Activated T-cell treated with anti-CD3 and anti-CD28 coated beads for 24 hours (primary cell): ENCODE measurements at regions not wholly inside any gene's neighbourhood (a gene's known extent, or its start where the extent isn't known, plus 50 kb on each side); places are given as distances from the start of the nearest gene placed in this dataset.
"Not testable (repeated sequence)": the region's sequence is repeated elsewhere in the genome, so short reads cannot be mapped to it uniquely, and the experiment has no call there.

ENCODE experiments used
- DNase-seq: peaks from one replicate; pipeline ENCODE4 v3.0.0-alpha.2; 2020; ENCODE audit warnings: low read depth

DNA sequence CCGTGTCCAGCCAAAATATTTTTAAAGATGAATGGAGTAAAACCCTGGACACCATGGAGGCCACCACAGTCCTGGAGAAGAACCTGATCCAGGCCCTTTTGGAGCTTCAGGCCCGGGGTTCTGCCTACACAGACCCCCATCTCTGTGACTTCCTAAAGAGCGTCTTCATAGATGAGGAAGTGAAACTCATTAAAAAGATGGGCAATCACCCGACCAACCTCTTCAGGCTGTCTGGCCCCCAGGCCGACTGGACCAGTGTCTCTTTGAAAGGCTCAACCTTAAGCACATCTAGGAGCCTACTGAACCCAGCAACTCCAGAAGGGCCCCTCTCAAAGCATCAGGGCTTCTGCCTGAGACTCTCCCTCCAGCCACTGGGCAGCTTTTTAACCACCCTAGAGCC lies 107.9 kb upstream of the FAM174B start:
- DNase-seq: no peak

DNA sequence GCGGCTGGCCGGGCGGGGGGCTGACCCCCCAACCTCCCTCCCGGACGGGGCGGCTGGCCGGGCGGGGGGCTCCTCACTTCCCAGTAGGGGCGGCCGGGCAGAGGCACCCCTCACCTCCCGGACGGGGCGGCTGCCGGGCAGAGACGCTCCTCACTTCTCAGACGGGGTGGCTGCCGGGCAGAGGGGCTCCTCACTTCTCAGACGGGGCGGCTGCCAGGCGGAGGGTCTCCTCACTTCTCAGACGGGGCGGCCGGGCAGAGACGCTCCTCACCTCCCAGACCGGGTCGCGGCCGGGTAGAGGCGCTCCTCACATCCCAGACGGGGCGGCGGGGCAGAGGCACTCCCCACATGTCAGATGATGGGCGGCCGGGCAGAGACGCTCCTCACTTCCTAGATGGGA lies 112.6 kb upstream of the FAM174B start:
- DNase-seq: not testable (repeated sequence)

DNA sequence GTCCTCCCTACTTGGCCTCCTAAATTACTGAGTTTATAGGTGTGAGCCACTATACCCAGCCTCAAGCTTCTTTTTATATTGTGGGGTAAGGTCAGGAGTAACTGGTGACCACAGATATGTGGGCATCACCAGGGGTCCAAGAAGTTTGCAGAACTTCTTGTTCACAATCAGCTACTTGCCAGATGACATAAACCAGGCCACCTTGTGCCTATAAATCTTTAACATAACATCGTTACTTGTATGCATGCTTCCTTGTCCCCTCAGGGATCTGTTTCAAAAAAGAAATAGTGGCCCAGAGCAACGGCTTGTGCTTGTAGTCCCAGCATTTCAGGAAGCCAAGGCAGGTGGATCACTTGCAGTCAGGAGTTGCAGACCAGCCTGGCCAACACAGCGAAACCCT lies 115.1 kb upstream of the FAM174B start:
- DNase-seq: no peak

DNA sequence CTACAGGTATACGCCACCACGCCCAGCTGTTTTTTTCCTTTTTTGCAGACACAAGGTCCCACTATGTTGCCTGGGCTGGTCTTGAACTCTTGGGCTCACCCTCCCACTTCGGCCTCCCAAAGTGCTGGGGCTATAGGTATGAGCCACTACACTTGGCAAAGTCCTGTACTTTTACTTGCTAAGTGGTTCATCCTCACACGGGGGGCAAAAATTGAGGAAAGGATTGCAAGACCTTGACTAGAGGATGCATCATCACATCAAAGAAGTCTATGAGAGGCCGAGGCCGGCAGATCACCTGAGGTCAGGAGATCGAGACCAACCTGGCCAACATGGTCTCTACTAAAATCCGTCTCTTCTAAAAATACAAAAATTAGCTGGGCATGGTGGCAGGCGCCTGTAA lies 116.5 kb upstream of the FAM174B start:
- DNase-seq: no peak

DNA sequence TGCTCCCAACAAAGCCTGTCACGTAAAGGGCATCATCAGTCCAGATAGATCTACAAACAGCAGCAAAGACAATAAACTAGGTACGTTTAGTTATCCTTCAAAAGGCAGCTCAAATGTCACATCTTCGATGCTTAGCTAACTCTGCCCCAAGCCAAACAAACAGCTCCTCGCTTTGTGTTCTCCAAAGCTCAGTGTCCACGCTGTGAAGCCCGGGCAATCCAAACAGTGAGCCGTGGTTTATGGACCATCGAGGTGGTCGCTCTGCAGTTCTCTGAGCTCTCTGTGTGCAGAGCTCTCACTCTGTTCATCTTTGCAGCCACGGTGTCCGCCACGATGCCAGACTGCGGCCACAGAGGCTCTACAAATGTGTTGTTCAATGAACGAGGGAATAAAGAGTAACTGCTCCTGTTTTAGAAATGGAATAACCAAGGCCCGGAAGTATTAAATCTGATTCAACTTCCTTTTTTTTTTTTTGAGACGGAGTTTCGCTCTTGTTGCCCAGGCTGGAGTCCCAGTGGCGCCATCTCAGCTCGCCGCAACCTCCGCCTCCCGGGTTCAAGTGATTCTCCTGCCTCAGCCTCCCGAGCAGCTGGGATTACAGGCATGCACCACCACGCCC lies 117.2 kb upstream of the FAM174B start:
- no peak for DNase-seq

DNA sequence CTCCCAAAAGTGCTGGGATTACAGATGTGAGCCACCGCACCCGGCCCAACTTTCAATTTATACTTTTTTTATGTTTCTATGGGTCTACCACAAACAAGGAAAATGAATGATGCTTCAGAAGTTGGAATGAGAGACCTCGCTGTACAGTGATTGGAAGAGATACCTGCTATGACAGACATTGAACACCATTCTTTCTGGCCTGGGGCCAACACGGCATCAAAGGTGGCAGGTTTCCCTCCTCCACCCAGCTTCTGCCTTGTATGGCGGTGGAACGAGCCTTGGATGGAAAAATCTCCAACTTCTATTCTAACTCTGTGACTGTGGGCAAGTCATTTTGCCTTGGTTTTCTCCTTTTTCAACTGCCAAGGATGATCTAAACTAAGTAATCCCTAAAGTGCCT lies 117.8 kb upstream of the FAM174B start:
- DNase-seq: no peak

DNA sequence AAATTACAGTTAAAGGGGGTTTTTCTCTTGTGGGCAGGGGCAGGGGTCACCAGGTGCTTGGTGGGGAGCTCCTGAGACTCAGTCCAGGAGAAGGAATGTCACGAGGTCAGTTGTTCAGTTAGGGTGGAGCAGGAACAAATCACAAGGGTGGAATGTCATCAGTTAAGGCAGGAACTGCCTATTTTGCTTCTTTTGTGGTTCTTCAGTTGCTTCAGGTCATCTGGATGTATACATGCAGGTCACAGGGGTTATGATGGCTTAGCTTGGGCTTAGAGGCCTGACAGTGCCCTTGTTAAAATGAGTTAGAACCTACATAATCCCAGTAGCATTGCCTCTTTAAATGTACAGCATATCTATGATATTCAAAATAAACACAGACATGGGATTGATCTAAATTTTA lies 120.2 kb upstream of the CHD2 start:
- no peak for DNase-seq

DNA sequence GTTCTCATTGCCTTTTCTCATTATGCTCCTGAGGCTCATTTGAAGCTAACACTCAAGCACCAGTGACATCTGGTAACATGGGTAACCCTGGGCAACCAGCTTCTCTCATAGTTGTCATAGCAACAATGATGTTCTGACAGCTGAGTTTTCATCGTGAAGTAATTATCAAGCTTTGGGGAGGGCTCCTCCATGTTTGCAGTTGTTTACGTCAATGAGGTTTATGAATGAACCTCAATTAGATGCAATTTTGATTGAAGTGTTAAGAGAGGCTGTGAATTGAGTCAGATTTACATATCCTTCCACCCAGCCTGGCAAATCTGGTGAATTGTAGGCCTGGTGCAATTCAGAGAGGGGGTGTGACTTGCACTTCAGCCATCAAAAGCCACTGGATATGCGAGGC lies 119.3 kb upstream of the CHD2 start:
- DNase-seq: no peak

DNA sequence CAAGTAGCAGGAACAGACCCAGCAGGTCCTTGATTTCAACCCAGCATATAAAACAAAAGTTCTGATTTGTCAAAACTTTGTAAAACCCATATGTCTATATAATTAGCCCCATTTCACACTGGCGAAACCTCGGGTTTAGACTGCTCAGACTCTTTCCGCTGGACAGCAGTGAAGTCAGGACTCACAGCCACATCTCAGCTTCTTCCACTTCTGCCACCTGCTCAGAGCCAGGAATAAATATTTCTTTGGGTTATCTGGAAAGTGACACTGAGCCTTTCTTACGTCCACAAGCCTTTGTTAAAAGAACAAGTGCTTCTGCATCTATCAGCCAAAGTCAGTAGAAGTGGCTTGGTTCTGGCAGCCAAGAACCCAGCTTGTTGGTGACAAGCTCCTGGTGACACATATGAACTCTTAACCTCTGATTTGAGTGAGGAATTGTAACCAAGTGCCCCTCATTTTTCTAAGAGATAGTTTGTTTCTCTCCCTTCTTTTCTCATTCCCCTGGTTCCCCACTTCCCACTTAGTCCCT lies 118.1 kb upstream of the CHD2 start:
- DNase-seq: no peak

DNA sequence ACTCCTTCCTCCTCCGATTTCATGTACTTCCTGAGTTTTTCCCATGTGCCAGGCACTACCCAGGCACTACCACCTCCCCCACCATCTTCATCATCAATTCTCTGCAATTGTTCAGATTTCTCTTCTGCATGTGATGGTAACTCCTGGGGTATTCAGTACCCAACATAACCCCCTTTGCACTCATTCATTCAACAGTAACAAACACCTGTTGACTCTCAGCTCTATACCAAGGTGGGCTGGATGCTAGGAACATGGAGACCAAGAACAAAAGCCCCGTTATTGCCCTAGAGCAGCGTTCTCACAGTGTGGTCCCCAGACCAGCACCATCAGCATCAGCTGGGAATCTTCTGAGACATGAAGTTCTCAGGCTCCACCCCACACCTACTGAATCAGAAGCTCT lies 113.0 kb upstream of the CHD2 start:
- no peak for DNase-seq

DNA sequence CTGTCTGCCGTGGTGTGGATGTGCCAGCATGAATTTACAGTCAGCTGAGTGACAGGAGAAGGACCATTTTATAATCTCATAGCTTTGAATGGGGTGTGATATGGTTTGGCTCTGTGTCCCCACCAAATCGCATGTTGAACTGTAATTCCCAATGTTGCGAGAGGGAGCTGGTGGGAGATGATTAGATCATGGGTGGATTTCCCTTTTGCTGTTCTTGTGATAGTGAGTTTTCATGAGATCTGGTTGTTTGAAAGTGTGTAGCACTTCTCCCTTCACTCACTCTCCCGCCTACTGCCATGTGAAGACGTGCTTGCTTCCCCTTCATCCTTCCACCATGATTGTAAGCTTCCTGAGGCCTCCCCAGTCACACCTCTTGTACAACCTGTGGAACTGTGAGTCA lies 111.9 kb upstream of the CHD2 start:
- no peak for DNase-seq

DNA sequence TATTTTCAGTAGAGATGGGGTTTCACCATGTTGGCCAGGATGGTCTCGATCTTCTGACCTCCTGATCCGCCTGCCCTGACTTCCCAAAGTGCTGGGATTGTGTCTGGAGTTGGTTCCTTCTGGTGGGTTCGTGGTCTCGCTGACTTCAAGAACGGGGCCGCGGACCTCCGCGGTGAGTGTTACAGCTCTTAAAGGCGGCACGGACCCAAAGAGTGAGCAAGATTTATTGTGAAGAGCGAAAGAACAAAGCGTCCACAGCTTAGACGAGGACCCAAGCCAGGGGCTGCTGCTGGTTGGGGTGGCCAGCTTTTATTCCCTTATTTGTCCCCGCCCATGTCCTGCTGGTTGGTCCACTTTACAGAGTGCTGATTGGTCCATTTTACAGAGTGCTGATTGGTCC lies 111.3 kb upstream of the CHD2 start:
- not testable (repeated sequence) for DNase-seq

DNA sequence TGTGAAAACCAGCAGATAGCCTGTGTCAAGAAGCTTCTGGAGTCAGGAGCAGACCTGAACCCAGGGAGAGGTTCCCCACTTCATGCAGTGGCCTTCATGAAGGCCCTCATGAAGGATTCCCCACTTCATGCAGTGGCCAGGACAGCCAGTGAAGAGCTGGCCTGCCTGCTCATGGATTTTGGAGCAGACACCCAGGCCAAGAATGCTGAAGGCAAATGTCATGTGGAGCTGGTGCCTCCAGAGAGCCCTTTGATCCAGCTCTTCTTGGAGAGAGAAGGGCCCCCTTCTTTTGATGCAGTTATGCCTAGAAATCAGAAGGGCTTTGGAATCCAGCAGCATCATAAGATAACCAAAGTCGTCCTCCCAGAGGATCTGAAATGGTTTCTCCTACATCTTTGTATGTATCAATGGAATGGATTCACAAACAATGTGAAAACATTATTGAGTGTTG lies 103.9 kb upstream of the CHD2 start:
- no peak for DNase-seq

DNA sequence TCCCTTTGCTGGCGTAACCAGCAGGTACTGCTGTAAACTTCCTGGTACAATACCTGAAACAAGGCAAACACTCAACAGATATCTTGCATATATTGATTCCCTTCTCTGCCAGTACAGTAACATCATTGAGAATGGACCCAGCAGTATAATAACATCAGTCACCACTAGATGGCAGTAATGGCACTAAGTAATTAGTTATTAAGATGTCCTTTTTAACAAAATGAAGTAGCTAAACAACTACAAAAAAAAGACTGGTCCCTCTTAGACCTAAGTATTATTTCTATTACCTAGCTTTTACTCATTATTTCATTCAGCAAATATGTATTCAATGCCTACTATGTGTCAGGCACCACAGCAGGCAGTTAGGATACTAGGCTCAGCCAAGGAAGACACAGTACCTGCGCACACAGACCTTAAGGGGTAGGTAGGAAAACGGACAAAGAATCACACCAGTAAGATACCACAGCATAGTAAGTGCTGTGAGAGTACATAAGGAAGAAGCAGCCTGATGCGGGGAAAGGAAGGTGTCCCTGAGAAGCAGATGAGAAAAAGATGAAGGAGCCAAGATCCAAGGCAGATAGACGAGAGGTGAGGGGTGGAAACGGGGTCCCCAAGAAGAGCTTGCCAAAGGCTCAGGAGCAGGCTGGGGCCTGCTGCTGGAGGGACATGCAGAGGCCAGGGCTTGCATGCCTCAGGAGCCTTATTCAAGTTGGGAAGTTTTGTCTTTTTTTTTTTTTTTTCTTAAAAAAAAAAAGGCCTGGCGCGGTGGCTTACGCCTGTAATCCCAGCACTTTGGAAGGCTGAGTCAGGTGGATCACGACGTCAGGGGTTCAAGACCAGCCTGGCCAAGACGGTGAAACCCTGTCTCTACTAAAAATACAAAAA lies 102.7 kb upstream of the CHD2 start:
- DNase-seq: no peak

DNA sequence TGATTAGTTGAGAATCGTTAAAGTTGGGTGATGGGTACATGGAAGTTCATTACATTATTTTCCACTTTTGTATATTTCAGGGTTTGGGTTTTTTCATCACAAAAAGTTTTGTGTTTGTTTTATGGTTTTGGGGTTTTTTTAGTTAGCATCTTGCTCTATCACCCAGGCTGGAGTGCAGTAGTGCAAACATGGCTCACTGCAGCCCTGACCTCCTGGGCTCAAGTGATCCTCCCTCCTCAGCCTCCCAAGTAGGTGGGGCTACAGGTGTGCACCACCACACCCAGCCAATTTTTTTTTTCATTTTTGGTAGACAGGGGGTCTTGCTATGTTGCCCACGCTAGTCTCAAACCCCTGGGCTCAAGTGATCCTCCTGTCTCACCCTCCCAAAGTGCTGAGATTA lies 100.1 kb upstream of the CHD2 start:
- DNase-seq: no peak

DNA sequence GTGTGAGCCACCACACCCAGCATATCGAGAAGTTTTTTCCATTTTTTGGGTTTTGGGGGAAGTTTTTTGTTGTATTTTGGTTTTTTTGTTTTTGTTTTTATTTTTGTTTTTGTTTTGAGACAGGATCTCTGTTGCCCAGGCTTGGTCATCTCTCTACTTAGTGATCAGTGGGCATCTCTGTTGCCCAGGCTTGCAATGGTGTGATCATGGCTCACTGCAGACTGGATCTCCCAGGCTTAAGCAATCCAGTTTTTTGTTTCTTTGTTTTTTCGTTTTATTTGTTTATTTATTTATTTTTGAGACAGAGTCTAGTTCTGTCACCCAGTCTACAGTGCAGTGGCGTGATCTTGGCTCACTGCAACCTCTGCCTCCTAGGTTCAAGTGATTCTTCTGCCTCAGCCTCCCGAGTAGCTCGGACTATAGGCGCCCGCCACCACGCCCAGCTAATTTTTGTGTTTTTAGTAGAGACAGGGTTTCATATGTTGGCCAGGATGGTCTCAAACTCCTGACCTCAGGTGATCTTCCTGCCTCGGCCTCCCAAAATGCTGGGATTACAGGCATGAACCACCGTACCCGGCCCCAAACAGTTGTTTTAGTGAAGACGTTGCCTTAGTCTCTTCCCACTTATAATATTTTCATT lies 99.6 kb upstream of the CHD2 start:
- not testable (repeated sequence) for DNase-seq

DNA sequence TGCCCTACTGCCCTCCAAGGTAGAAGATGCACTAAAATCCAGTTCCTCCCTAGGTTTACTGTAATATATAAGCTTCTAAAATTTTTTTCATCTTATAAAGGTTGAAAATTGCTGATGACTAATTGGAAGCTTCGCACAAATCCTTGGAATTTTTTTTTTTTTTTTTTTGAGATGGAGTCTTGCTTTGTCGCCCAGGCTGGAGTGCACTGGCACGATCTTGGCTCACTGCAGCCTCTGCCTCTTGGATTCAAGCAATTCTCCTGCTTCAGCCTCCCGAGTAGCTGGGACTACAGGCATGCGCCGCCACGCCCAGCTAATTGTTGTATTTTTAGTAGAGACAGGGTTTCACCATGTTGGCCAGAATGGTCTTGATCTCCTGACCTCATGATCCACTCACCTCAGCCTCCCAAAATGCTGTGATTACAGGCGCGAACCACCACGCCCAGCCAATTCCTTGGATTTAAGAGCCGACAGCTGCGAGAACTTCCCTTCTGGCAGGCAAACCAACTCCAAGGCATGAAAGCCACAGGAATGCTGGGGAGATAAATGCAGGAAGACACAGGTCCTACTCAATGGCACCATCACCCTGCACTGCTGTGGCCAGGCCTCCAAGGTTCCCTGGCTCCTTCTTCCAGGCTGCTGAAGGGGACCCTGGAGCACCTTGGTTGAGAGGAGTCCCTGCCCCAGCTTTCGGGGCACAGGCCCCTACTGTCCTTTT lies 98.9 kb upstream of the CHD2 start:
- DNase-seq: not testable (repeated sequence)

DNA sequence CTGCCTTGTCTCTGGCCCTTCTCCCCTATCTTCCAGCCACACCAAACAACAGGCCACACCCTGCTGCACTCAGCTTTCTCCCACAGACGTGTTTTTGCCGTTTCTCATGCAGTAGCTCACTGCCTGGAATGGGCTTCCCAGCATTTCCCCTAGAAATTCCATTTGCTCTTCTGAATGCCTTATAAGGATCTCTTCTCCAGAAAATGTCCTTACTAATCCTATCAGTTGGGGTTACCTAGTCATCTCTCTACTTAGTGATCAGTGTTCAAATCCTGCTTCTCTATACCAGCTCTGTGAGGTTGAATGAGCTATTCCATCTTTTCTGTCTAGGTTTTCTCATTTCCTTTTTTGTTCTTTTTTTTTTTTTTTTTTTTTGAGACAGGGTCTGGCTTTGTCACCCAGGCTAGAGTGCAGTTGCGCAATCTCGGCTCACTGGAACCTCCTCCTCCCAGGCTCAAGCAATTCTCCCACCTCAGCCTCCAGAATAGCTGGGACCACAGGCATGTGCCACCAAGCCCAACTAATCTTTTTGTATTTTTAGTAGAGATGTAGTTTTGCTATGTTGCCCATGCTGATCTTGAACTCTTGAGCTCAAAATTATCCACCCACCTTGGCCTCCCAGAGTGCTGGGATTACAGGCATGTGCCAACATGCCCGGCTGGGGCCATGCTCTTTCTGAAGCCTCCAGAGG lies 98.2 kb upstream of the CHD2 start:
- no peak for DNase-seq

DNA sequence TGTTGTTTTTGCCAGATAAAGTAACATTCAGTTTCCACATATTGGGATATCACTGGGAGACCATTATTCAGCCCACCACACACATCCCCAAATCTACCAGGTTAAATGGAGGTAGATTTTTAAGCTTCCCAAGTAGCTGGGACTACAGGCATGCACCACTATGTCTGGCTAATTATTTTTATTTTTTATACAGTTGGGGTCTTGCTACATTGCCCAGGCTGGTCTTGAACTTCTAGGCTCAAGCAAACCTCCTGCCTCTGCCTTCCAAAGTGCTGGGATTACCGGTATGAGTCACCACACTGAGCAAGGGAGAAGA lies 96.6 kb upstream of the CHD2 start:
- no peak for DNase-seq

DNA sequence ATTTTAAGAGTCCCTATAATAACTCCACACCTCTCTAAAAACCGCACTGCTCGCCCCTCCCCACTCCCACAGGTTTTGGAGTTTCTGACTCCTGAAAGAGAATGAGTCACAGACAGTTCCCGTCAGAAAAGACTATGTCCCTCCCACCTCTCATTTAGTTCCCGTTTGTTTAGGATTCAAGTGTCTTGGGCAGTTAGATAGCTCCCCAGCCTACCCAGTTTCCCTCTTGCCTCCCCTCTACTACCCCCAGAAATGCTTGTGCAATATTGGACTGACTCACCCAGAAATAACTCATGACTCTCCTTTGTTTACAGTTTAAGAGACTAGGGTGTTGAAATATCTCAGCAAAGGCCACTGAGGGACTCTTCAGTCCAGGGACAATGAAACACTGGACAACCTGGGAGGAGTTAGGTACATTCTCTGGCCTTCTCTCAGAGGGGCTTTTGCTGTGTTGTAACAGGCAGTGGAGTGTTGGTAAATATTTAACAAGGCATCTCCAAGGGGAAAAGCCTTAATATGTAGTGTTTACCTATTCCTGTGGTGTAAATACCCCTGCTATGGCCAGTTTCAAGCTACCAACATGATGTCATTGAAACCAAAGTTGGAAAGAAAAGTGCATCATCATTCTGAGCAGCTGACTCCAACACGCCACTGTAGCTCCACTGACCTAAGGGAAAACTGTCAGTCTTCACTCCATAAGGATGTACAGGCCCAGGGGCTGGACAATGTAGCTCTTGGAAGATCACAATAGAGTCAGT lies 96.1 kb upstream of the CHD2 start:
- DNase-seq: peak; percentile 76

DNA sequence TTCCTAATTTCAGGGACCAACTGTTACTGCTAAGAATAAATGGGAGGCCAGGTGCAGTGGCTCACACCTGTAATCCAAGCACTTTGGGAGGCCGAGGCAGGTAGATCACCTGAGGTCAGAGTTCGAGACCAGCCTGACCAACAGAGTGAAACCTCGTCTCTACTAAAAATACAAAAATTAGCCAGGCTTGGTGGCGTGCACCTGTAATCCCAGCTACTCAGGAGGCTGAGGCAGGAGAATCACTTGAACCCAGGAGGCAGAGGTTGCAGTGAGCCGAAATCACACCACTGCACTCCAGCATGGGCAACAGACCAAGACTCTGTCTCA lies 95.6 kb upstream of the CHD2 start:
- DNase-seq: not testable (repeated sequence)
